ENCODE measurements at regions not wholly inside any gene's neighbourhood (a gene's known extent, or its start where the extent isn't known, plus 50 kb on each side); places are given as distances from the start of the nearest gene placed in this dataset.
A peak's percentile ranks its signal among the peaks of the same experiment; 100 is the strongest.

DNA sequence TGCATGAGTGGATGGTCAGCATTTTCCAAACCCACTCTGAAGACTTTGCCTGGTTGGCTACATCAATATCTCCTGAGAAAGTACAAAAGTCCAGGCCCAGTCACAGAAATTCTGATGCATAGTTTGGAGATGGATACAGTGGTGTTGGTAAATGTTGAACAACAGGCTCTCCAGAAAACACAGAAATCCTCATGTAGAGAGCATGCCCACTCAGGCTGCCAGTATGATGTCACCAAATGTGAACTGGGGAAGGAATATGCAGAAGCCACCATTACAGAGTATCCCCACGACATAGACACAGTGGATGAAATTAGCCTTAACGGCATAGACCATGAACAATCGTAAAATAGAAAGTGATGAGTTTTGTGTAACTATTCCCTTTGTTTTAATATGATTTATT lies 97.1 kb upstream of the NXT1 start:
- no peak for DNase-seq (ENCODE audit: low read depth in 2 of 2)

DNA sequence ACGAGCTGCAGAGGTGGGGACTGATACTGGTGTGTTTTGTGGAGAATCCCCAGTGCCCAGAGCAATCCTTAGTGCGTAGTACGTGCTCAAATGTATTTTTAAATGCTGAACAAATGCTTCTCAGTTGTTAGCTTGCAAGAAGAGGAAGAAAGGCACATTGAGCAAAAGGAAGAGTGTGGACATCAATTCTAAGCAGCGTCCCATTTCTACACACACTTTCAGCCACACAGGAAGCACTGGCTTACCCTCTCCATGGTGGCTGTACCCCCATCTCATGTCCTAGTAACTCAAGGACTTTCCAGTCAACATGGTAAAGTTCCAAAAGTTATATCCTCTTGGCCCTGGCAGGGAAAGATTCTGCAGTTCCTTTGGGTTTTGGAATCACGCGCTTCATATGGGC lies 98.8 kb upstream of the NXT1 start:
- DNase-seq (ENCODE audit: low read depth in 2 of 2) = no peak

DNA sequence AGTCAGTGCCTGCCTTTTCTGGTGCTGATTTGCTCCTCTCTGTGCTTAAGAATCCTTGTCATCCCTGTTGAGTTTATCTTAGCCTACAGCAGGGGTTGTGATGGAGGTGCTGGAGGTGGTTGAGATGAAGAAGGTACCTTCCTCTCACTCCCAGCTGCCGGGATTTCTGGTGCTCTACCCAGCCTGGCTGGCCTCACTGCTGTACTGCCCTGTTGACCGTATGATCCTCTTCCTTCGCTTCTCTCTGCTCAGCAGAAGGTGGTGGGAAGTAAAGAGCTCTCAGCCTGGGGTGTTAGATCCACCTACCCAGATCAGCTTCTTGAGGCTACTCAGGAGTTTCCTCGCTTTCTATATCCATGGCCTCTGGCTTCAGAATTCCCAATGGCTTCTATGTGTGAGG lies 101.0 kb upstream of the NXT1 start:
- DNase-seq (ENCODE audit: low read depth in 2 of 2) = no peak

DNA sequence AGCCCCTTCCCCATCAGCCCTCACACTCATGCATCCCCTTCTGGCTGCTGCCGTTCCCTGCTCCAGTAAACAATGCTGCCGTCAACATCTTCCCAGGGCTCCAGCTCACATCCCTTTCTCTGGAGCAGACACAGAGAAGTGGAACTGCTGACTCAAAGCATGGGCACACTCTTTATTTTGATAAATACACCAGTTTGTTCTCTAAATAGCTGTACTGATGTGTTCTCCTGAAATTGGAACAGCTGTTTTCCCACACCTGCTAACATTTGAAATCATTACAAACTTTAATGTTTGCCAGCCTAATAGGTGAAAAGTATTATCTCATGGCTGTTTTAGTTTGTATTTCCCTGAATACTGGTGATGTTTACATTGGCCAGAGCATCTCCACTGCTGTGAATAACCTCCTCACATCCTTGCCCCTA lies 102.1 kb upstream of the NXT1 start:
- no peak for DNase-seq (ENCODE audit: low read depth in 2 of 2)

DNA sequence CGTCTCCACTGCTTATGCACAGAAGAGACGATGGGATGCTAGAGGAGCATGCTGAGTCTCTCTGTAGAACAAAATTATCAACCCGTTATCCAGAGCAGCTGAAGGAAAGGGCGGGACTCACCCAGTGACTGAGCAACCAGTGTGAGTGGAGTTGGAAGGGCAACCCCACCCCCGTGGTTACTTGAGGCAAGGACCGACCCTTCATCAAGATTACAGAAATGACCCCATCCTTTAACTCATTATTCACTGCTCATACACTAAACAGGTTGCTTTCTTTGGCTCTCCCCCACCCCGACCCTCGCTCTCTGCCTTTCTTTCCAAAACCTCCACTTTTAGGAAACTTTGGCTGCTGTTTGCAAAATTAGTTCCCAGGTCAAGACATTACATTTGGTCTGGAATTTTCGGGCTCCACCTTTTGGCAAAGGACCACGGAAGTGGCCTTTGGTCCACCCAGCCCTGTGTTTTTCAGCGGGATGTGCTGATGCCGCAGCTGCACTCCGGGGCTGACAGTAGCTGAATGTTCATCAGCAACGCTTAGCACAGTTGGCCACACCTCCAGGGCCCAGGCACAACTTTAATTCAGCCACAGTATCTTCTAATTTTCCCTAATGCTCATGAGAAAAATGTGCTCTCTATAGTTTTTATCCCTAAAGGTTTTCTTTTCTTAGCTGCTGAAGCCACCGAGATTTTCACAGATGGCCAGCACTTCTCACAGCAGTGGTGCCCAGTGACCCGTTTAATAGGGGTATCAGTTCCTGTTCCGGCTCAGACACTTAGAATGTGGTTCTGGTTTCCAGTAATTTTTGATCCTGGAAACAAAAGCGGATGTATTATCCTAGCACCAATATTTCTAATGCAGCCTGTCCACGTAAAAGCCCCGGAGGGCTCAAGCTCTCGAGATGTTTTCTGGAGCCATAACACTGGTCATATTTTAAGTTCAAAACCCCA lies 103.6 kb upstream of the NXT1 start:
- DNase-seq (ENCODE audit: low read depth in 2 of 2) = no peak

DNA sequence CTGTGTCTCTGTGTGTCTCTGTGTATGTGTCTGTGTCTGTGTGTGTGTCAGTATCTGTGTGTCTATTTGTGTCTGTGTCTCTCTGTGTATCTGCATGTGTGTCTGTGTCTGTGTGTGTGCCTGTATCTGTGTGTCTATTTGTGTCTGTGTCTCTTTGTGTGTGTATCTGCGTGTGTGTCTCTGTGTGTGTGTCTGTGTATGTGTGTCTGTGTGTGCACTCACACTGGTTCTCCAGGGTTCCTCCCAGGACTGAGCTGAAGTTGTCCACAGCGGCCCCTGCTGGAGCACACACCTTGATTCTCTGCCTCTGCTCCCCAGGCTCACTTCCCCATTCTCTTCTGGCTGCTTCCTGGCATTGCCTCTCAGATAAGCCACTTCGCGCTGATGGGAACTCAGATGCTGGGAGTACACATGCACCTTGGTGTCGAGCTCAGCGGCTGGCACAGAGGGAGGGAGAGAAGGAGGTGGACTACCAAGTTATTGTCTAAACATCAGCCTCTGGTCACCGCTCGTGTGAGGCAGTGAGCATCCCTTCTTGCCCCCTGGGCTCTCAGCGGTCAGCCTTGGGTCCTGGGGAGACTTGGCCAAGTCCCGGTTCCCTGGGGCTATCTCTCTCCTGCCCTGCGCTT lies 104.9 kb upstream of the NXT1 start:
- DNase-seq (ENCODE audit: low read depth in 2 of 2) = no peak

DNA sequence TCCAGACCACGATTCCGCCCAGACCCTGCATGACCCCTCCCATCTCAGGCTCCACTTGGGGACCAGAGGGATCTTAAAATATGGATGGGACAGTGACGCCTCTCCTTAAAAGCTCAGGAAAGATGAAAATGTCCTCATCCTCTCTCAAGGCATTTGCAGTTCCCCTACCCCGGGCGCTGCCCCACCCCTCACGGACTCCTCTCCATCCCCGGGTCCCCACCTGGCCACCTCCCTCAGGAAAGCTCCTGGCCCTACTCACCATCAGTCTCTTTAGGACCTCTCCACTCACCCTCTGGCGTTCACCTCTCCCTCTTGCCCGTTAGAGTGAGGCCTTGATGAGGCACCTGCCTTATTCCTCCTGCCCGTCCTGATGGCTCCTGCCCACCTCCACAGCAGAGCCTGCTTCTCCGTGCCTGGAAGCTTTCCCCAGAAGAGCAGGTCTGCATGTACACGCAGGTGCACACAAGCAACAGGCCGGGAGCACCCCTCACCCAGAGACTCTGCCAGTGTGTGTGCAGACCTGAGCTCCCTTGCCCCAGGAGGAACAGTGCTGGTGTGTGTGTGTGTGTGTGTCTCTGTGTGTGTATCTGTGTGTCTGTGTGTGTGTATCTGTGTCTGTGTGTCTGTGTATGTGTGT lies 105.6 kb upstream of the NXT1 start:
- no peak for DNase-seq (ENCODE audit: low read depth in 2 of 2)

DNA sequence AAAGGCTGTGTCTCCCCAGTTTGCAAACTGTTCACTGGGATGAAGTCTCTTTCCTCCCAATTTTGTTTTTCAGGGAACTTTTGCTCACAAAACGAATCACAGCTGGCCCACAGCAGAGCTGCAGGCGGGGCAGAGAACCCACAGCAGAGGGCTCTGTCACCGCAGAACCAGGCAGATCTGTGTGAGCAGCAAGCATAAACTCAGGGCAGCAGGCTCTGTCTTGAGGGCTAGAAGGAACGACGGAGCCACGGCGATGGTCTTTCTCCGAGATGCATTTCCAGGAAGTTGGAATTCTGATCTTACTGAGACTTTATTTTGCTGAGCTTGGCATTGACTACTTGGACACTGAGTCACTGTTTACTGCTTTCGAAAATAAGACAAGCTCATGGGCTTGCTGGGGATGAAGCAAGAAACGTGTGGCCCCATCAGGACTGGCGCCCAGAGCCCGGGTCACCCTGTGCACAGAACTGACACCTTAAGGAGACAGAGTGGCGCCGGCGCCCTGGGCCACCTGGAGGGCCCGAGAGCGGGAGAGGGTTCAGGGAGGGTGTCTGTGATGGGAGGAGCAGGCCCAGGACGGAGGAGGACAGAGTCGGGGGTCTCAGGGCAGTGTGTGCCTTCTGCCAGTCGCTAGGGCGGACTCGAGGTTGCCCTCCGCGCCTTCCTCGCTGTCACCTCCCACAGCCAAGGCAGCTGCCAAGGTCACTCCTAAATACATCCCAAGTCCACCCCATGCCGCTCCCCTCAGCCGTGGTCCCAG lies 106.3 kb upstream of the NXT1 start:
- DNase-seq (ENCODE audit: low read depth in 2 of 2) = no peak

DNA sequence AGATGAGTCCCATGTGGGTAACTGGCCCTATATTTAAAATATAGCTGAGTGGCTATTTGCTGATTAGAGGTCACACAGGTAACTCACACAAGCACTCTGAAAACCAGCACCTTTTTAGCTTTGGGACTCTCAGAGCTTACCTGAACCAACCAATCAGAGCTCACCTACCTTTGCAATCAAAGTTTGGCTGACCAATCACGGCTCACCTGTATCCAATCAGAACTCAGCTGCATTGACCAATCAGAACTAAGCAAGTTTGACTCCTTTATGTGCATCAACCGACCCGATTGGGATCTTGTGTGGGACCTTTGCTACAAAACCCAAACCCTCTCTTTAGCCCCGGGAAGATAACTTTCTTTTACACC lies 106.8 kb upstream of the NXT1 start:
- DNase-seq (ENCODE audit: low read depth in 2 of 2) = no peak

DNA sequence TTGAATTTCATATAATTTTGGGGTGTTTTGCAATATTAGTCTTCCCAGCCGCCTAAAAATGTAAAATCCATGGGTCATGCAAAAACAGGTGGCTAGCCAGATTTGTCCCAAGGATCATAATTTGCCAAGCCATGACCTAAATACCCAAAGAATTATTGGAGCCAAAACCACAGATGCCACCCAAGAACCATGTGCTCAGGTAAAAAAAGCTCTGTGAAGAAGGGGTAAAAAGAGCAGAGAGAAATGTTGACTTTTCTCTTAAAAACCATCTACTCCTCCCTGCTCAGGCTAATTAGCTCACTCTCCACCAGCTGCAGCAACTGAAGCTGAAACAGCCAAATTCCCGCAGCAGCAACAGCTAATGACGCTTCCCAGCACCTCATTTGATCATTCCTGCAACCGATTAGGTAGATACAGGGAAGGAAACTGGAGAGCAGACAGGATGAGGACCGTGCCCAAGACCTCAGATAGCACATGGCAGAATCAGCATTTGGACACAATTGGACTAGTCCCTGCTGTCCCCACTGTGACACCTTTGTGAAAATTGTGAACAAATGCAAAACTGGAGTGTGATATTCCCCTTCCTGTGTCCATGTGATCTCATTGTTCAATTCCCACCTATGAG lies 107.9 kb upstream of the NXT1 start:
- no peak for DNase-seq (ENCODE audit: low read depth in 2 of 2)

DNA sequence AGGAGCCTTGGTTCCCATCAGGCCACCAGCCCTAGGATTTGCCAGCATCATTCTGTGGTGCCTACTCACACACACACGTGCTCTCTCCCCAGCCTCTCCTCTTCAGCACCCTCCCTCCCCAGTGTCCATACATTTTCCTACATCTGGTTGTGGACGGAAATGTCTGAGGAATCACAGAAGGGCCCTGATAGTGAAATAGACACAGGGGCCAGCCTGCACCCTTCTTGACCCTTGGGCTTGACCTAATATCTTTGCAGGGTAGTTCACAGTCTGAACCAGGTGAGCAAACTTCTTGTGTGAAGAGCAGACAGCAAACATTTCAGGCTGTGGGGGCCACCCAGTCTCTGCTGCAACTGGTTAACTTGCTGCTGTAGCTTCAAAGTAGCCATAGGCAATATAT lies 108.5 kb upstream of the NXT1 start:
- DNase-seq (ENCODE audit: low read depth in 2 of 2) = no peak

DNA sequence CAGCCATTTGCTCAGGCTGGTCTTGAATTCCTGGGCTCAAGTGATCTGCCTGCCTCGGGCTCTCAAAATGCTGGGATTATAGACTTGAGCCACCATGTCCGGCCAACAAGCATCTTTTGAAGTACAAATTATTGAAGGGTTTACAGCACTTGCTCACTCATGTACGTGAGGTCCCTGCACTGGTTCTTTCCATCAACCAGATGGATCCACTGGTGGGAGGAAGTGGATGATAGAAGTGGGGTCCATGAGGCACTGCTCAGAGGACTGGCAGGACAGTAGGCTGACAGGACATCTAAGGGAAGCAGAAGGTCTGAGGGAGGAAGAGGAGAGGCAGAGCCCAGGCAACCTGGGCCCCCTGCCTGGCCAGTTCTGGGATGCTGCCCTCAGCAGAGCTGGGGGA lies 109.2 kb upstream of the NXT1 start:
- no peak for DNase-seq (ENCODE audit: low read depth in 2 of 2)

DNA sequence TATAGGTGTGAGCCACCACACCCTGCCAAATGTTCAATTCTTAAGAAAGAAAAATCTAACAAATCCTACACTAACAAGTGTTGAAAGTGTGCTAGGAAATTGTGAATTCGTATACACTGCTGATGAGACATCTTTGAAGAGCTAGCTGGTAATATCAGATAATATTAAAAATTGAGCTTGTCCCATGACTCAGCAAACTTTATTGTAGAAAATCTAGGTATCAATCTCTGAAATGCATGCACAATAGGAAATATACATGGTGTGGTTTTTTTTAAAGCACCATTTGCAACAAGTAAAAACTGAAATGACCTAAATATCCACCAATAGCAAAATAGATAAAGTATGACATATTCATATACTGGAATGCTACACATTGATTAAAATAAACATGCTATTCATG lies 110.1 kb upstream of the NXT1 start:
- DNase-seq (ENCODE audit: low read depth in 2 of 2) = no peak

DNA sequence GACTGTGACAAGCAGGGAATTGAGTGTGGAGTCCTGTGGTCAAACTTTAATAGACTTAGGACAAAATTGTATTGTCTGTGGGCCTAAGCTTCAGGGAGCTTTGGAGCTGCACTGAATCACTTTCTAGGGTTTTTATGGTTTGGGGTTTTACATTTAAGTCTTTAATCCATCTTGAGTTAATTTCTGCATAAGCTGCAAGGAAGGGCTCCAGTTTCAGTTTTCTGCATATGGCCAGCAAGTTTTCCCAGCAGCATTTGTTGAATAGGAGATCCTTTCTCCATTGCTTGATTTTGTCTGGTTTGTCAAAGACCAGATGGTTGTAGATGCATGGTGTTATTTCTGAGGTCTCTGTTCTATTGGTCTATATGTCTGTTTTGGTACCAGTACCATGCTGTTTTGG lies 113.4 kb upstream of the NXT1 start:
- no peak for DNase-seq (ENCODE audit: low read depth in 2 of 2)

DNA sequence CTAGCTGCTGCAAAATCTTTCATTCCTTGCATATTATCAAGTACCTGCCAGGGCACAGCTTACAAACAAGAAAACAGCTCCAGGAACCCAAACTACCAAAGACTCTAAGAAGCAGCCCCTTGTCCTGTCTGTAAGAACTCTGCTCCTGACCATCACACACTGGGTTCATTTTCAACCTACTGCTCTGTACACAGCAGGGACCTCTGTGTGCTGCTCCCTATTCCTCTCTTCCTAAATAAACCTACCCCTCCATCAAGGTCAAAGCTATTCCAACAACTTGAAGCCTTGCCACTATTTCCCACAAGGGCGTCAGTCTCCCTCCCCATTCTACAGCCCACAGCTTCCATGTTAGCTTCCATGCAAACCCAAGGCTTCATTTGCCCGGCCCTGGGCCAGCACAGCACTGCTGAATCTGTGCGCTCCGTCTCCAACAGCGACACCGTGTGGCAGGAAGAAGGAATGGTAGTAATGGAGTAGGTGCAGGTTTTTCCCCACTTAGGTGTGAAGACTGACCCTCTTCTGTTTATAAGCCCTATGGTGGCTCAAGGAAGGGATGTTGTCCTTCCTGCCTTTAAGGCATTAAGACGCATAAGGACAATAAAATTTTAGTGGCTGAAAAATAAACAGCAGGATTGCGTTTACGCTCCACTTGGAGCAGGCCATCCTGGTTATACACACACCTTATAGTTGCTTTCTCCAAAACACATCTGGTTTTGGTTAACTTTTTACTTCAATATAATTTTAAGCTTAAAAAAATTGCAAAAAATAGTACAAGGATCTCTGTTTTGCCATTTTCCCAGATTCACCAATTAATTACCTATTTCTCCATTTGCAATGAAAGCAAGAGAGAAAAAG lies 115.2 kb upstream of the NXT1 start:
- DNase-seq (ENCODE audit: low read depth in 2 of 2) = peak; percentile 16 to 34

DNA sequence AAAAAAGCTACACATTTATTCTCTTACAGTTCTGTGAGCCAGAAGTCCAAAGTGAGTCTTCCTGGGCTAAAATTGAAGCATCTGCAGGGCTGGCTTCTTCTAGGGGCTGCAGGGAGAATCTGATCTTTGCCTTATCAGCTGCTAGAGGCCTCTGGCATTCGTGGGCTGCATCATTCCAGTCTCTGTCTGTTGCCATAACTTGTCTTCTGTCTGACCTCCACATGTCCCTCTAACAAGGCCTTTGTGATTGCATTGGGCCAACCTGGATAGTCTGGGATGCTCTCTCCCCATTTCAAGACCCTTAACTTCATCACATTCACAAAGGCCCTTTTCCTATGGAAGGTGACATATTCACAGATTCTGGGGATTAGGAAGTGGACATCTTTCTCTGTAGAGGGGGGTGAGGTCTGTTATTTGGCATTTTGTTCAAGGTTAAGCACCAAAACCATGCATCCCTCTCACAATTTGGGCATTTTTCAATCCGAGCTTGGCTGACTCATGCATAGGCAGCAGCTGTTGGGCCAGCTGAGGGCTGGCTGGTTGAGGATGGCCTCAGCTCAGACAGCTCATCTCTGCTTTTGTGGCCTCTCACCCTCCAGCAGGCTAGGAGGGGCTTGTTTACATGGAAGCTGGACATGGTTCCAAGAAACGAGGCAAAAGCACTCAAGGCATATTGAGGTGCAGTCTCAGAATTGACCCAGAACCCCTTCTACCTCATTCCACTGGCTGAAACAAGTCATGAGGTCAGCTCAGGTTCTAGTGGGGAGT lies 116.1 kb upstream of the NXT1 start:
- DNase-seq (ENCODE audit: low read depth in 2 of 2) = no peak

DNA sequence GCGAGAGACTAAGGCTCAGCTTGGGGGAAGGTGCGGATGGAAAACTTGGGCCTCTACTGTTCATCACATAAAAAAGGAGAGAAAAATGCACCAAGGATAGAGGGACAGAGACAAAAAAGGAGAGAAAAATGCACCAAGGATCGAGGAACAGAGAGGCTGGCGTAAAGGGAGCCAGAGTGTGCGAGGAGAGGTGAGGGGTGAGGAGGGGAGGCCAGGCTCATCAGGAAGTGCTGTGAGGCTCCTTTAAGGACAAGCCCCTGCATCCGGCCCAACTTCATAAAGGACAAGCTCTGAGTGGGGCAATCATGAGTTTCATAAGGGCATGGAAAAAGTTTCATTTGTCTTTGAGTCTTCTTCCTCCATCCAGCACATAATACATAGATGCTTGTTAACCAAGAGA lies 117.2 kb upstream of the NXT1 start:
- DNase-seq (ENCODE audit: low read depth in 2 of 2) = no peak

DNA sequence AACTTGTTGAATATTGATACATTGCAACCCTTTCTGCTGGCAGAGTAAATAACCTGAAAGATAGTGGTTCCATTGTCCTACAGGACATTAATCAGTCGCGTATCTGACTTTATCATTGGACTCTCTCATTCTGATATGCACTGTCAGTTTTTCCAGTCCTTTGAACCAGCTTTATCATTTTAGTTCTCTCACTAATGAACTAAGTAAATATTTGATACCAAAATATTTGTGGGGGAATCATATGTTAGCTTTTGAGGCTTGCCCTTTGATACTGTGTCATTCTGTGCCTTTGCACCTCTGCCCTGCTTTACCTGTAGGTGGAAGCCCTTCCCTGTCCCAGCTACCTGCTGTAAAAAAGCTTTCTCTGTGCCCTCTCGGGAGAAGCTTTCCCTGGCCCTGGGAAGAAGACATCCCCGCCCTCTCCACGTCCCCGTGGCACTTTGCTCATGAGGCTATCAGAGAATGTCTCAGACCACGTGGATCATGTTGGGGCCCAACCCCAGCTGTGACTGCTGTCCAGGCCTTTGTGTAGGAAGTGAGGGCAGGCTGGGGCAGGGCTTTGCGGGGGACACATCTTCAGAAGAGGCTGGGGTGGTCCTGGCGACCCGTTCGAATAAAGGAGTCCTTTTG lies 117.8 kb upstream of the NXT1 start:
- DNase-seq (ENCODE audit: low read depth in 2 of 2) = no peak

DNA sequence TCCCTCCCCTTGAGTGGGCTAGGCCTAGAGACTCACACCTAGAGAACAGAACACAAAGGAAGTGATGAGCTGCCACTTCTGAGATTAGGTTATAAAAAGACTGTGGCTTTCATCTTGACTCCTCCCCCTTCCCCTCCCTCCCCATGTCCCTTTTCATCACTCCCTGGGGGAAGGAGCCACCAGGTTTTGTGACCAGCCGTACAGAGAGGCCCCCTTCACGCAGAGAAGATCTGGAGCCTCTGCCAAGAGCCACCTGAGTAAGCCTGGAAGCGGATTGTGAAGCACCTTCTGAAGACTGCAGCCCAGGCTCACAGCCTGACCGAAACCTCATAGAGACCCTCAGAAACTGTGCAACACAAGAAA lies 118.4 kb upstream of the NXT1 start:
- DNase-seq (ENCODE audit: low read depth in 2 of 2) = no peak
